HG03066 (cell line): ENCODE measurements at regions not wholly inside any gene's neighbourhood (a gene's known extent, or its start where the extent isn't known, plus 50 kb on each side); places are given as distances from the start of the nearest gene placed in this dataset.
"Not testable (repeated sequence)": the region's sequence is repeated elsewhere in the genome, so short reads cannot be mapped to it uniquely, and the experiment has no call there.

Source experiments
- ATAC-seq: cut with Tn5 transposase; IDR thresholded peaks from one replicate; pipeline ENCODE4 v1.9.1; 2021; ENCODE audit warnings: low read depth; ENCODE audit not compliant: unreplicated experiment

- ATAC-seq, result no peak
Measured at GRCh38 chr6:169145991-169146501, 107.6 kb downstream of the THBS2 start.

DNA sequence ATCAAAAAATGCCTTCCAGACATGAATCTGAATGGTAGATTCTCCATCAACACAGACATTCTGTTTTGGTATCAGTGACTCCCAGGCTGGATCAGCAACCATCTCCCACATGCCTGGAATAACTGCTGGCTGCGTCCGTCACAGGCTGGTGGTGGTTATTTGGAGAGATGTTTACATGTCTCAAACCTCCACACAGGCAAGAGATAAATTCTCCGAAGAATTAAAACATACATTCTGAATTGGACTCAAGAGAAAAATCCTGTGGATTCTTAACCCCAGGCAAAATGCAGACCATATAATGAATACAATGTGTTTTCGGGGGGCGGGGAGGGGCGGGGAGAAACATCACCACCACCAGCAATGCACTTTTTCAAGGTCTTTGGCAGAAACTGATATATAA, 108.2 kb downstream of the THBS2 start:
- ATAC-seq, result no peak

GRCh38 chr6:169144356-169144755, 109.3 kb downstream of the THBS2 start:
- ATAC-seq, result no peak

DNA sequence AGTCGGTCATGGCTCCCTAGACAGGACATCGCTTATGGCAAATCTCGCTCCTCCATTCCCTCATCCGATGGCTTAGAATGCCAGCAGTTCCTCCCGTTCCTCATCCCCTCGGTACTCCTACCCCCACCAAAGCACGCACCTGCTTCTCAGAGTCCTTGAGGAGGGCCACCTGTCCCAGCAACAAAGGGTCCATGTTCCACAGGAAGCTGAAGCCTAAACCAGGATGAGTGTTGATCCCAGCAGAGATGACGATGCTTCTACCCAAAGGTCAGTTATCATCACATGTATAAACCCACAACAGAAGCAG, 111.2 kb downstream of the THBS2 start:
- no peak for ATAC-seq

GRCh38 chr6:169141671-169142537, 111.7 kb downstream of the THBS2 start:
- ATAC-seq, result no peak

- ATAC-seq, result no peak
Measured at GRCh38 chr6:169140986-169141495, 112.6 kb downstream of the THBS2 start.

DNA sequence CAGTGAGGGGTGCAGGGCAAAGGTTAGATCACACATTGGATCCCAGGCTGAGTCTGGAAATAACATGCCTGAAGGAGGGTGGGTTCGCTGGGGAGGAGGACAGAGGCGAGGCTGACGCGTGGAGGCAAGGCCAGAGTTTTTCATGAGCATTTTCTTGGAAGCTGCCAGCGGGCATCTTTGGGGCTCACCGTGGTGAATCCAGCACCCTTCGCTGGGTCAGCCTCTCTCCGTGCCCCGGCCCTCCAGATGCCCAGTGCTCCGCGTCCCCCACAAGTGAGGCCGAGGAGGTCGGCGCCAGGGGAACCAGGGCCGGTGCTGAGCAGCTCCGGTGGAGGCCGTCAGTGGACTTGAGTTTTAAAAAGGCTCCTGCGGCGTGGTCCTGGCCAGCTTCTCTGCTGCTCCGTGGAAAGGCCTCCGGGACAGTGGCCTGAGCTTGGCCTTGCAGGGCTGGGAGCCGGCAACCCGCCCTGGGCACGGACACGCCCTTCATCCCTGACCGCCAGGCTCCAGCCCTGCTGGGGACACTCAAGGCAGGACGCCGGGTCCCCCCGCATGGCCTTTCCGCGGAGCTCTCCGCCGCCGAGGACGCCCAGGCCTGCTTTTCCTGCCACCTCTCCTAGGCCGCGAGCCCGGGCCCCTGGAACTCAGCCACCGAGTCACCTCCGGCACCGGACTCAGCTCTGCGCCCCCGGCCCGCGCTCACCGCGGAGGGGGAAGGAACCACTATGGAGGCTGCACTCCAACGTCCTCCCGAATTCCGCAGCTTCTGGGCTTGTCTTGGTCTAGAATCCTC, 114.3 kb downstream of the THBS2 start:
- ATAC-seq, result no peak

DNA sequence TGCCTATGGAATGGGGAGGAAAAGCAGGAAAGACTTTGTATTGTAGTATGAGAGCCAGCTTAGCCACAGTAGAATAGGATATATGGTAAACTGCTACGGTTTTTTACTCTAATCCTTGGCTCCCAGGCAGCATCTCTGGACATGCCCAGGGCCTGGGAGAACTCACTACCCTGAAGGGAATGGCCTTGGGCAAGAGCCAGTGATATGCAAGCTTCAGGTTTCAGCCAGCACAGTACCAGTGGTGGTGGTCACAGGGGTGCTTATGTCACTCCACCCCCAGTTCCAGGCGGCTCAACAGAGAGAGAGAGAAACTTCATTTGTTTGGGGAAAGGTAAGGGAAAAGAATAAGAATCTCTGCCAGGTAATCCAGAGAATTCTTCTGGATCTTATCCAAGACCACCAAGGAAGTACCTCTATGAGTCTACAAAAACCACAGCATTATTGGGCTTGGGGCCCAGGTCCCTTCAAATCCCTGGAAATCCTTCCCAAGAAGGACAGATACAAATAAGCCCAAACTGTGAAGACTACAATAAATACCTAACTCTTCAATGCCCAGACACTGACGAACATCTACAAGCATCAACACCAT, 121.2 kb downstream of the THBS2 start:
- ATAC-seq, result no peak

- ATAC-seq, result no peak
Measured at GRCh38 chr6:169131390-169131789, 122.3 kb downstream of the THBS2 start.

GRCh38 chr6:169130113-169130512, 123.5 kb downstream of the THBS2 start:
- no peak for ATAC-seq

- ATAC-seq, result no peak
Measured at GRCh38 chr6:169121013-169121412, 132.6 kb downstream of the THBS2 start.

DNA sequence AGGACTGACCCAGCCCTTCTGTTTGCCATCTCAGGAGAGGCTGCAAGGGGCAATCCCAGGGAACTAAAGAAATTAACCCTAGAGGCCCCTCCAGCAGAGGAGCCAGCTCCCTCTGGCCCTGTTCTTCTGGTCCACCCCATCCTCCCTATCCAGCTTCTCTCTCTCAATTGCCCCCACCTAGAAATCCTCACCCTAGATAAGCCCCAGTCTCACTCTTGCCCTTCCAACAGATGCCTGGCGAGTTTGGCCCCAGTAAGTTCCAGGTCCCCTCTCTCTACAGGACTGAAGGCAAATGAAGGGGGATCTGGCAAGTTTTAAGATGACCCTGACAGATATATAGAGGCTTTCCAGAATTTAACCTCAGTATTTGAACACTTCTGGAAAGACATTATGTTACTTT, 134.0 kb downstream of the THBS2 start:
- ATAC-seq, result no peak

DNA sequence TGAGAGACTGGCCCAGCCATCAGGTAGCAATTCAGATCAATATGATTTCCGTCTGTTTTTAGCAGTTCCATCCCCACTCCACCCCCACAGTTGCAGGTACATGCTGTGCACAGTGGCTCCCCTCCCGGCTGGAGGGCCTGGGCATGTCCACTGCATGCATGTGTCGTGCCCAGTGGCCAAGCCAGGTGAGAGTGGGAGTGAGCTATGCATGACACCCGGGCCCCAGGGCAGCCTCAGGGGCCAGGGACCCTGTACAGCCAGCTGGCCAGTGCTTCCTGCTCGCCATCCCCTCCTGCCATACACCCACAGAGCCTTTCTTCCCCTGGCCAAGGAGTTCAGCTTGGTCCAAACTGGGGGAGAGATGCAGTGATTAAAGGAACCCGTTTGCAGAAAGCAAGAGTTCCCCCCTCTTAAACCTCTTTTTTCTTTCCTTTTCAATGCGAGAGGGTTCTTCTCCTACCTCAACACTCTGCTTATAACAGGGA, 135.3 kb downstream of the THBS2 start:
- no peak for ATAC-seq

DNA sequence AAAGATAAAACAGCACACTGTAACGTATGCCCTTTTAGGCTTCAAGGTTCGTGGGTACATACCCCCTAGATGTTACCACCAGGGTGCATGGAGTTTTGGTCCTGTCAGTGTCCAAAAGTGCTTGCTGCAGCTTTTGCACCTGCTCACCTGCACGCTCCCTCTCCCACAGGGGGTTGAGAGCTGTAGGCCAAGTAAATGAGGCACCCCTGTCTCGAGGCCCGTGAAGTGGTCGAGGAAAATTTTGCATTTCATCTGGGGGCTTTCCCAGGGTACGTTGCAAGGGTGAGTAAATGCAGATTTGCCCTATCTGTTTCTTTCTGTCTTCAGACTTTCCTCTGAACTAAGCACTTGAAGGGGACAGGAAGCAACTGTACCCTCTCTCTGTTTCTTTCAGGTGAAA, 136.0 kb downstream of the THBS2 start:
- ATAC-seq, result no peak

- ATAC-seq, result no peak
Measured at GRCh38 chr6:169115632-169116031, 138.0 kb downstream of the THBS2 start.

GRCh38 chr6:169114632-169115031, 139.0 kb downstream of the THBS2 start:
- not testable (repeated sequence) for ATAC-seq

DNA sequence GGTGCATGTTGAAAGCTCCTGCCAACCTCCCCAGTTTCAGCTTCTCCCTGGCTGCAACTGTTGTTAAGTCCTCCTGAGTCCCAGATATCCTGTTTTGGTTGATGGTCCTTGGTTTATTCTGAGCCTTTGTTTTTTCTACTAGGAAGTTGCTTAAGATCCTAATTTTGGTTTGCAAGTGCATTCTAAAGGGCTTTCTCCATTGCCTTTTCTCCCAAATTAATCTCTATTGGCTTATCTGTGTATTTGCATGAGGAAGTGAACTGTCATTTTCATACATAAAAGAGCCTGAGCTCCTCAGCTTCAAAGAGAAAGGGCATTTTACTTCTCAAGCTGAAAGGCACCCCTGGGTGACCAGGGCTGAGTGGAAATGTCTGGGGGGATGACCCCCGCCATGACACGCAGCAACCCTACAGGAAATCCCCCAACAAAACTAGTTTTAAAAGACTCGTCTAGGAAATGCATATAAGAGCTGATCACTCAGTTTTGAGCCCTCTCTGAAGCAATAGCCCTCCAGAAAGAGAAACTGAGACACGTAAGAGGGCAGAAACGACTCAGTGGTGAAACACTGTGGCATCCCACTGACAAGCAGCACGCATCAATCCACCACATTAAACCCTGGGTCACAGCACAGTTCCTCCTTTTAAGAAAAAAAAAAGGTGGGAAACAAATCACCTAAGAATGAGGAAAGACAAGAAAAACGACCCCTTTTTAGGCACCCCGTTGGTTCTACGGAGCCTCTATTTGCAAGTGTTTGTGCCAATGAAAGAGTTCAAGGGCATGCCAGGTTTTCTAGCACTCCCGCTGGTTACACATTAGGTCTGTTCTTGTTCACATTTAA, 140.9 kb downstream of the THBS2 start:
- ATAC-seq, result peak; percentile 92

GRCh38 chr6:169111203-169111602, 142.4 kb downstream of the THBS2 start:
- ATAC-seq, result no peak

- ATAC-seq, result no peak
Measured at GRCh38 chr6:169109411-169110220, 144.0 kb downstream of the THBS2 start.
